K562 (cell line): ENCODE measurements at regions not wholly inside any gene's neighbourhood (a gene's known extent, or its start where the extent isn't known, plus 50 kb on each side); places are given as distances from the start of the nearest gene placed in this dataset.

Experiments
- ATAC-seq: fragments of 200-7000 bp; cut with Tn5 transposase; 3 replicates; pipeline ENCODE4 v1.9.1; 2020; ENCODE audit warnings: moderate library complexity
- BruUV-seq: library from RNA; stranded (reverse); fragments of 400-500 nt; replicated peaks from 2 replicates; lab custom pipeline; 2021; lab: Mats Ljungman, UMichigan
- CTCF ChIA-PET: fragments of 300-600 bp; formaldehyde crosslinking; extraction: SDS; loops from one replicate; lab custom pipeline; 2021; ENCODE audit warnings: low intra/inter-chr PET ratio; lab: Yijun Ruan, JAX
- POLR2A ChIA-PET: fragments of 300-600, 350-650 bp; sonication (Branson Sonifier 250); formaldehyde crosslinking; extraction: SDS; loops from one replicate; lab custom pipeline; 2021; ENCODE audit warnings: antibody characterized with exemption, inconsistent platforms; lab: Yijun Ruan, JAX
- DNase-seq, 4 experiments: peaks; one replicate each; pipeline versions ENCODE4 v3.0.0 to v3.0.0-alpha.2; 2011 to 2018; ENCODE audit warnings: low spot score in 3 of 4, mixed read lengths in 3 of 4; ENCODE audit errors: extremely low read depth in 1 of 4
- FAIRE-seq: peaks from 2 replicates; lab custom pipeline; 2011; peaks lifted over from hg19 to GRCh38; lab: Jason Lieb, UNC
- H2AFZ ChIP-seq: 2 replicates; pipeline ENCODE4 v1.6.0; 2011; ENCODE audit warnings: low read depth, low read length, control low read depth, inconsistent platforms
- H3K27ac ChIP-seq: fragments of 200-600 bp; 3 replicates; pipeline ENCODE4 v1.8.0; 2011; ENCODE audit warnings: low read depth, mild to moderate bottlenecking, control low read depth, inconsistent platforms, low read length, moderate library complexity, mixed read lengths; ENCODE audit errors: extremely low read depth
- H3K27me3 ChIP-seq, 2 experiments: fragments of 300-600 bp in 1 of 2; 2 replicates in 1 of 2; 3 replicates in 1 of 2; pipeline versions ENCODE4 v1.6.0 to v1.8.0; 2011; ENCODE audit warnings: inconsistent platforms in 2 of 2, low read length in 2 of 2, mild to moderate bottlenecking in 1 of 2, mixed read lengths in 1 of 2, moderate library complexity in 1 of 2; ENCODE audit not compliant: control insufficient read depth in 2 of 2, insufficient read depth in 2 of 2
- H3K36me3 ChIP-seq: fragments of 300-600 bp; 3 replicates; pipeline ENCODE4 v1.8.0; 2011; ENCODE audit warnings: mild to moderate bottlenecking, low read length, inconsistent platforms; ENCODE audit not compliant: control insufficient read depth, insufficient read depth
- H3K4me1 ChIP-seq, 2 experiments: fragments of 200-600 bp in 1 of 2; replicated peaks in 1 of 2; 2 replicates in 1 of 2; 3 replicates in 1 of 2; pipeline versions ENCODE4 v1.5.1 to v1.8.0; 2011; ENCODE audit warnings: inconsistent platforms in 2 of 2, low read length in 2 of 2, mild to moderate bottlenecking in 1 of 2, mixed read lengths in 1 of 2, moderate library complexity in 1 of 2; ENCODE audit not compliant: control insufficient read depth in 2 of 2, insufficient read depth in 2 of 2
- H3K4me2 ChIP-seq: 2 replicates; pipeline ENCODE4 v1.6.1; 2011; ENCODE audit warnings: low read length, control low read depth, inconsistent platforms, mixed read lengths; ENCODE audit not compliant: insufficient read depth
- H3K4me3 ChIP-seq: fragments of 200-600 bp; sonication (generic), shearing (Covaris generic); 2 replicates; pipeline ENCODE4 v1.5.1; 2016; ENCODE audit warnings: control low read depth, inconsistent platforms
- H3K79me2 ChIP-seq: fragments of 200-600 bp; 3 replicates; pipeline ENCODE4 v1.8.0; 2011; ENCODE audit warnings: low read length, inconsistent platforms; ENCODE audit not compliant: control insufficient read depth, insufficient read depth
- H3K9ac ChIP-seq, 2 experiments: 2 replicates each; pipeline versions ENCODE4 v1.6.0 to v1.6.1; 2011; ENCODE audit warnings: low read depth in 2 of 2, low read length in 2 of 2, control low read depth in 1 of 2, inconsistent platforms in 1 of 2, mild to moderate bottlenecking in 1 of 2, mixed read lengths in 1 of 2; ENCODE audit not compliant: insufficient read depth in 1 of 2
- H3K9me1 ChIP-seq: one replicate; pipeline ENCODE4 v1.6.0; 2011; ENCODE audit warnings: inconsistent platforms, mild to moderate bottlenecking, low read length, moderate library complexity; ENCODE audit not compliant: control insufficient read depth, insufficient read depth
- H3K9me3 ChIP-seq: replicated peaks from 2 replicates; pipeline ENCODE4 v1.5.1; 2011; ENCODE audit warnings: low read depth, low read length, inconsistent platforms; ENCODE audit not compliant: control insufficient read depth, insufficient read depth
- H4K20me1 ChIP-seq: replicated peaks from 2 replicates; pipeline ENCODE4 v1.6.1; 2011; ENCODE audit warnings: low read length, inconsistent platforms, mixed read lengths; ENCODE audit not compliant: control insufficient read depth, insufficient read depth
- ATF3 ChIP-seq, 2 experiments: fragments of 450-650 bp in 1 of 2; sonication (generic) in 1 of 2; formaldehyde crosslinking in 1 of 2; IDR thresholded peaks in 1 of 2; conservative IDR thresholded peaks in 1 of 2; 2 replicates each; pipeline versions ENCODE4 v1.6.1 to v1.8.1; 2016 to 2023; ENCODE audit warnings: mild to moderate bottlenecking in 2 of 2, moderate library complexity in 2 of 2, inconsistent platforms in 1 of 2, missing genetic modification reagents in 1 of 2
- HMG20A ChIP-seq: fragments of 450-650 bp; formaldehyde crosslinking; conservative IDR thresholded peaks from 2 replicates; pipeline ENCODE4 v1.4.0; 2020; ENCODE audit warnings: mild to moderate bottlenecking, mixed read lengths
- MEF2D ChIP-seq: conservative IDR thresholded peaks from 2 replicates; pipeline ENCODE4 v1.6.1; 2016; ENCODE audit warnings: low read depth, missing genetic modification characterization, missing compliant biosample characterization
- NR2C1 ChIP-seq, 2 experiments: fragments of 450-650 bp; IDR thresholded peaks; 2 replicates each; pipeline ENCODE4 v1.6.1; 2017; ENCODE audit warnings: mild to moderate bottlenecking in 2 of 2, antibody characterized with exemption in 1 of 2, inconsistent platforms in 1 of 2, missing compliant biosample characterization in 1 of 2, missing genetic modification characterization in 1 of 2
- NR2C2 ChIP-seq, 2 experiments: fragments of 200-800 bp in 1 of 2; sonication (Bioruptor generic) in 1 of 2; sonication (generic) in 1 of 2; formaldehyde crosslinking in 1 of 2; IDR thresholded peaks; 2 replicates each; pipeline versions ENCODE4 v1.6.1 to v1.8.0; 2016 to 2022; ENCODE audit warnings: mild to moderate bottlenecking in 1 of 2, missing compliant biosample characterization in 1 of 2, missing genetic modification characterization in 1 of 2, missing genetic modification reagents in 1 of 2
- NR2F6 ChIP-seq: fragments of 450-650 bp; formaldehyde crosslinking; IDR thresholded peaks from 2 replicates; pipeline ENCODE4 v1.4.0; 2020; ENCODE audit warnings: mild to moderate bottlenecking
- PKNOX1 ChIP-seq: fragments of 450-650 bp; IDR thresholded peaks from 2 replicates; pipeline ENCODE4 v1.6.1; 2016
- STAT5A ChIP-seq: IDR thresholded peaks from 2 replicates; pipeline ENCODE4 v1.6.1; 2012; ENCODE audit warnings: low read length, inconsistent platforms, borderline replicate concordance
- ZNF134 ChIP-seq: fragments of 250-450 bp; sonication (Bioruptor Pico); conservative IDR thresholded peaks from 2 replicates; pipeline ENCODE4 v1.4.0; 2020
- ZNF280A ChIP-seq: fragments of 450-650 bp; IDR thresholded peaks from 2 replicates; pipeline ENCODE4 v1.6.1; 2018; ENCODE audit warnings: mild to moderate bottlenecking, low read depth; ENCODE audit not compliant: partially characterized antibody
- ZNF655 ChIP-seq: fragments of 250-450 bp; sonication (Bioruptor Pico); IDR thresholded peaks from 2 replicates; pipeline ENCODE4 v1.5.0; 2021
- ZNF717 ChIP-seq: fragments of 250-450 bp; sonication (Bioruptor Pico); IDR thresholded peaks from 2 replicates; pipeline ENCODE4 v1.5.0; 2021
- WGBS: fragments of 100-300 bp; shearing (Covaris generic); methylation state at CpG from one replicate; pipeline ENCODE4 v1.1.6; 2016; ENCODE audit warnings: low coverage, mixed read lengths; ENCODE audit not compliant: insufficient coverage; ENCODE audit errors: missing lambda C conversion rate; 5-methylcytosine and 5-hydroxymethylcytosine counted together
- in situ Hi-C: fragments of 300-500 bp; cut with MboI; formaldehyde crosslinking; loops from 4 replicates; pipeline ENCODE4 v1.15.0; 2018; ENCODE audit warnings: inconsistent platforms, mixed read lengths
- intact Hi-C: fragments of 100-400 bp; cut with micrococcal nuclease; formaldehyde crosslinking; loops from 2 replicates; pipeline ENCODE4 v1.14.2; 2022

- H3K9me1 ChIP-seq: no peaks in the 10 kb centered on the region
- ChIA-PET POLR2A (no interaction called here), CTCF (no interaction called here)
- H3K36me3 ChIP-seq: no peaks in the 10 kb centered on the region
- H3K4me2 ChIP-seq: no peak overlapping the region
- H3K27me3 ChIP-seq: no peaks in the 10 kb centered on the region
- WGBS: 7% methylated on average over 8 of the region's 8 CpGs
- H2AFZ ChIP-seq: no peak overlapping the region
- TF ChIP-seq NR2F6 (no peak), ZNF655 (CRISPR knock-in tag) (no peak), NR2C2 (CRISPR knock-in tag; IDR thresholded peaks at IDR 0.05) (no peak), NR2C2 (tag; IDR thresholded peaks at IDR 0.05) (peak; percentile 57; the same call in 1 of the 2 replicates), ZNF280A (no peak), PKNOX1 (peak; percentile 80), NR2C1 (IDR thresholded peaks at IDR 0.05) (peak; percentile 62; the same call in 1 of the 2 replicates), NR2C1 (tag; IDR thresholded peaks at IDR 0.05) (peak; percentile 44; the same call in 1 of the 2 replicates), HMG20A (no peak), STAT5A (no peak), ZNF717 (CRISPR knock-in tag) (no peak), ATF3 (IDR thresholded peaks at IDR 0.05) (peak; percentile 48; the same call in 1 of the 2 replicates), ATF3 (CRISPR knock-in tag; conservative IDR thresholded peaks at IDR 0.05) (no peak), MEF2D (no peak), ZNF134 (CRISPR knock-in tag) (no peak)
- in situ Hi-C loops (no loop called here), intact Hi-C loops (no loop called here)
- FAIRE-seq (no peak), DNase-seq (no peak), ATAC-seq (no peak)
- no peak overlapping the region for H3K27ac ChIP-seq
- no peak overlapping the region for H3K4me3 ChIP-seq
- no peak overlapping the region for H3K9ac ChIP-seq
- no peaks in the 10 kb centered on the region for H3K9me3 ChIP-seq
- H4K20me1 ChIP-seq: no peaks in the 10 kb centered on the region
- BruUV-seq: no TSS peak
- no peaks in the 10 kb centered on the region for H3K4me1 ChIP-seq
- no peaks in the 10 kb centered on the region for H3K79me2 ChIP-seq
These were observed 249.1 kb downstream of the DIRAS2 start for GRCh38 chr9:90393365-90394152.
